Esophagus muscularis mucosa (tissue), 4 donors: ENCODE measurements at regions not wholly inside any gene's neighbourhood (a gene's known extent, or its start where the extent isn't known, plus 50 kb on each side); places are given as distances from the start of the nearest gene placed in this dataset.

Experiments used
- EP300 ChIP-seq: sonication (generic); formaldehyde crosslinking; IDR thresholded peaks from one replicate; pipeline ENCODE4 v1.6.1; 2017; ENCODE audit warnings: antibody characterized with exemption
- POLR2A ChIP-seq: fragments of 450-650 bp; IDR thresholded peaks from one replicate; pipeline ENCODE4 v1.6.1; 2017; ENCODE audit warnings: antibody characterized with exemption, moderate library complexity, mild to moderate bottlenecking, low read depth
- POLR2AphosphoS5 ChIP-seq, 2 donors: sonication (generic); formaldehyde crosslinking; IDR thresholded peaks; one replicate each; pipeline ENCODE4 v1.6.1; 2017; ENCODE audit warnings: antibody characterized with exemption in 2 of 2
- TF ChIP-seq, protein P1 (sequence below), 3 experiments: fragments of 200-600 bp in 2 of 3; fragments of 450-650 bp in 1 of 3; sonication (generic) in 2 of 3; IDR thresholded peaks; one replicate each; pipeline ENCODE4 v1.5.1; 2017 to 2019; ENCODE audit warnings: antibody characterized with exemption in 3 of 3, mild to moderate bottlenecking in 2 of 3, moderate library complexity in 1 of 3

DNA sequence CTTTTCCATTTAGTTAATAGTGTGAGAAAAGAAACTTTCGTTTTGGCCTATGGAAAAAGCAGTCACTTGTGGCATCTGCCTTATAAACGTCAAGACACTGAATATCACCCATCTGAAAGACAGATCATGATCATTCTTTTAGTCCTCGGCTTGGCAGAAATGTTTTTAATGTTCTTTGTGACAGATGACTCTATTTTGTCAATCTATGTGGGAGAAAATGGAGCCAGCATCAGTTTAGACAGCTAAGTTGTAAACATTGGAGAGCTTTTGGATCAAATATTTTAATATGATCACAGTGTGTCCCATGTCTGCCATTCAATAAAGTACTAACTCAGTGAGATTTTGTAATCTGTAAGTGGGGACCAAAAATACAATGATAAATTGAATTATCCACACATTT, 85.1 kb upstream of the LUZP2 start:
- TF ChIP-seq POLR2A (no peak), EP300 (no peak), POLR2AphosphoS5 (IDR thresholded peaks at IDR 0.05) (no peak)
- TF ChIP-seq, protein P1, sequence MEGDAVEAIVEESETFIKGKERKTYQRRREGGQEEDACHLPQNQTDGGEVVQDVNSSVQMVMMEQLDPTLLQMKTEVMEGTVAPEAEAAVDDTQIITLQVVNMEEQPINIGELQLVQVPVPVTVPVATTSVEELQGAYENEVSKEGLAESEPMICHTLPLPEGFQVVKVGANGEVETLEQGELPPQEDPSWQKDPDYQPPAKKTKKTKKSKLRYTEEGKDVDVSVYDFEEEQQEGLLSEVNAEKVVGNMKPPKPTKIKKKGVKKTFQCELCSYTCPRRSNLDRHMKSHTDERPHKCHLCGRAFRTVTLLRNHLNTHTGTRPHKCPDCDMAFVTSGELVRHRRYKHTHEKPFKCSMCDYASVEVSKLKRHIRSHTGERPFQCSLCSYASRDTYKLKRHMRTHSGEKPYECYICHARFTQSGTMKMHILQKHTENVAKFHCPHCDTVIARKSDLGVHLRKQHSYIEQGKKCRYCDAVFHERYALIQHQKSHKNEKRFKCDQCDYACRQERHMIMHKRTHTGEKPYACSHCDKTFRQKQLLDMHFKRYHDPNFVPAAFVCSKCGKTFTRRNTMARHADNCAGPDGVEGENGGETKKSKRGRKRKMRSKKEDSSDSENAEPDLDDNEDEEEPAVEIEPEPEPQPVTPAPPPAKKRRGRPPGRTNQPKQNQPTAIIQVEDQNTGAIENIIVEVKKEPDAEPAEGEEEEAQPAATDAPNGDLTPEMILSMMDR (IDR thresholded peaks at IDR 0.05) = no peak
